SW 1271 (cell line): ENCODE measurements at regions not wholly inside any gene's neighbourhood (a gene's known extent, or its start where the extent isn't known, plus 50 kb on each side); places are given as distances from the start of the nearest gene placed in this dataset.

Experiments
- DNase-seq, 2 experiments: peaks; one replicate each; lab custom pipeline; 2025; lab: John Stamatoyannopoulos, UW

- no peak for DNase-seq
Observed at GRCh38 chr1:209512821-209513220, 70.7 kb upstream of the CAMK1G start.

- peak; percentile 4 to 24 for DNase-seq
Observed at GRCh38 chr1:209513226-209513625, 70.3 kb upstream of the CAMK1G start.

GRCh38 chr1:209516771-209517680, 66.5 kb upstream of the CAMK1G start:
- no peak for DNase-seq

GRCh38 chr1:209517681-209518050, 65.8 kb upstream of the CAMK1G start:
- no peak for DNase-seq

GRCh38 chr1:209519786-209520185, 63.7 kb upstream of the CAMK1G start:
- no peak for DNase-seq

- no peak for DNase-seq
Observed at GRCh38 chr1:209522826-209523225, 60.7 kb upstream of the CAMK1G start.

- no peak for DNase-seq
Observed at GRCh38 chr1:209526137-209526536, 57.4 kb upstream of the CAMK1G start.

- no peak for DNase-seq
Observed at GRCh38 chr1:209527372-209527771, 56.1 kb upstream of the CAMK1G start.

- DNase-seq: no peak
Observed at GRCh38 chr1:209527993-209528717, 55.4 kb upstream of the CAMK1G start.

- DNase-seq: no peak
Observed at GRCh38 chr1:209529233-209529632, 54.3 kb upstream of the CAMK1G start.

- no peak for DNase-seq
Observed at GRCh38 chr1:209531006-209531405, 52.5 kb upstream of the CAMK1G start.

- DNase-seq: no peak
Observed at GRCh38 chr1:209531549-209531948, 52.0 kb upstream of the CAMK1G start.
